Smooth muscle cell of the brain vasculature (primary cell): ENCODE measurements at regions not wholly inside any gene's neighbourhood (a gene's known extent, or its start where the extent isn't known, plus 50 kb on each side); places are given as distances from the start of the nearest gene placed in this dataset.

Experiments
- DNase-seq: peaks from one replicate; pipeline ENCODE4 v3.0.0-alpha.2; 2012; ENCODE audit warnings: low read depth, low spot score

GRCh38 chr2:217527590-217528202 is 475.1 kb downstream of the TNS1 start:
- DNase-seq = no peak

DNA sequence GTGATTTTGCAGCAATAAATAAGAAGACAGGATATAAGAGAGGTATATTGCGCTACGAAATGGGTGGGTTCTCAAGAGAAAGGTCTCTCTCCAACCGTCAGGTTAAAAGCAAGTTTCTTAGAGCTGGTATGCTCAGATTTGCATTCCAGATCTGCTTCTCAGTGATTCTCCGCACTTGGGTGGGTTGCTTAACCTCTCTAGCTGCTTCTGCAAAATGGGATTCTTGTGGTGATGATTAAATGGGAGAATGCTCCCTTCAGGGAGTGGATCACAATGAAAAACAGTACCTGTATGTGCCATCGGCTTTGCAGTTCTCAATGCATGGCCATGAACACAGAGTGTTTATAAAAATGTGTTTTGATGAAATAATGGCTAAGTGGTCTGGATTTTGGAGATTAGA is 477.7 kb downstream of the TNS1 start:
- DNase-seq = no peak

DNA sequence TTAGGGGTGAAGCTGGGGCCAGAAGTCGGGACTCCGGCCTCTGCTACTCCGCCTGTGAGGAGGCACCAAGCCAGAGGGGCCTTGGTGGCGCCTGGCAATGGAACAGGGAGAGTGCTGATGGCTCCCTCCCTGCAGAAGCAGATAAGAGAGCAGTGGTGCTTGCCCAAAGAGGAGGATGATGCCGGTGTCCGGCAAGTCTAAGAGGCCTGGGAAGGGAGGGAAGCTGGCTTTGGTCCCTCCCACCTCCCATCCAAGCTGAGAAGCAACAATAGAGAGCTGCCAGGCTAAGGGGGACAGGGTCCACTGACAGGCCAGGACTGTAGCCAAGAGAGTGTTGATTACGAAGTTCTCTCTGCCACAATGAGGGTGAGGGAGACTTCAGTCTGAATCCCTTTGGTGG is 479.5 kb downstream of the TNS1 start:
- no peak for DNase-seq

GRCh38 chr2:217521820-217522219 is 481.0 kb downstream of the TNS1 start:
- no peak for DNase-seq

GRCh38 chr2:217520356-217521010 is 482.3 kb downstream of the TNS1 start:
- no peak for DNase-seq

DNA sequence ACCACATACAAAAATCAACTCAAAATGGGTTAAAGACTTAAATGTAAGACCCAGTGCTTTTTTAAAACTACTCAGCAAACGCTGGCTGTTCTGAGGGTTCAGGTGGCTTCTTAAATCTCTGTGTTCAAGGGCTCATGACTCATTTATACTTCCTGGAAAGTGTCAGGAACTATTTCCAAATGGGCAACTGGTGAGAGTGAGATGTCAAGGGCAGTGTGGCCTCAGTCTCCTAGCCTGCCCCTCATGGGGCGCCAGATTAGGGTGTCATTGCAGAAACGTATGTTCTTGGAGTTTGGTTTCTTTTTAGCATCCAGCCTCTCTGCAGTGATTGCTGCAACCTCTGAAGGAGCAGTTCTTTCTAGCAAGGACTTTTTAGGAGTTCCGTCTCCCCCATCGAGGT is 485.4 kb downstream of the TNS1 start:
- DNase-seq = no peak

DNA sequence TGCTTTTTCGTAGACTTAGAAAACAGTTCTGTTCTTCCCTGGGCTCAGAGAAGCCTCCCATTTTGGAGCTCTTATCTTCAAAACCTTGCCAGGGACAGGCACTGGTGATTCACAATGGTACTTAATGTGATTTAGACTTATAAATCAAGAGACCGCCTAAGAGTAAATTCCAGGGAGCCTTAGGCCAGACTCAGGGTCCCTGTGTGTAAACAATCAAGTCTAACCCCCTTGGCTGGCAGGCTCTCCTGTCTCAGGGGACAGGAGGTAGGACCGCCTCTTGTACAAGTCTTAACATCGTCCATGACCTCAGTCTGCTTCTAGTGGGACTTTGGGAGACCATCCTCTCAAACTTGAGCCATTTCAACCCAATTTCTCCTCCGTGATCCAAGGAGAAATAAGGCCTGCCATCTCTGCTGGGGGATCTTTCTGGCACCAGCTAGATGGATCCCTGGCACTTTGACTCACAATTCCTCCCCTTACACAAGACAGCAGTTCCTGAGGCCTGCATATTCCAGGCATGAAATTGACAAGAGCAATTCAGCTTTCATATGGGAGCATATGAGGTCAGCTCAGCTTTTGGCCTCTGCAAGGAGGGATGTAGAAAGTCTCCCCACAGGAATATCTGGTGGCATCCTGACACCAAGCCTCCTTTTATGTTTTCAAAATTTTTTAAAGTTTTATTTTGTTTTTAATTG is 487.0 kb downstream of the TNS1 start:
- DNase-seq = no peak

- no peak for DNase-seq
These were observed 489.5 kb downstream of the TNS1 start for GRCh38 chr2:217513258-217513657.

- no peak for DNase-seq
These were observed 490.1 kb downstream of the TNS1 start for GRCh38 chr2:217512728-217513127.

- DNase-seq = no peak
These were observed 490.5 kb downstream of the TNS1 start for GRCh38 chr2:217512259-217512658.

DNA sequence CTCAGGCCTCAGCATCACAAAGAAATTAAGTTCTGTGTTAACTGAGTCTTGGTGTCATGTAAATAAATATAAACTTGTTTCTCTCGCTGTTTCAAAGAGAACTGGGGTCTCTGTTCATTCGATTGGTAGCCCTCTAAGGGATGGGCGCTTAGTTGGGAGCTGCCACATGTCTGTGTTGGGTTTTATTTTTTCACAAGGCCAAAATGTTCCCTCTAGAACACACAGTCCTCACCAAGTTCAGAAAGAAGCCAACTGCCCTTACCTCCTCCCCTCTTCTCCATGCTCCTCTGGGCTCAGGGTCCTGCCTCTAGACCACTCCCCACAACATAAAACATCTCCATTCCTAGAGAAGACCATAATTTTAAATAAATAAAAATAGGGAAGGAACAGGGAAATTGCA is 490.9 kb downstream of the TNS1 start:
- no peak for DNase-seq

DNA sequence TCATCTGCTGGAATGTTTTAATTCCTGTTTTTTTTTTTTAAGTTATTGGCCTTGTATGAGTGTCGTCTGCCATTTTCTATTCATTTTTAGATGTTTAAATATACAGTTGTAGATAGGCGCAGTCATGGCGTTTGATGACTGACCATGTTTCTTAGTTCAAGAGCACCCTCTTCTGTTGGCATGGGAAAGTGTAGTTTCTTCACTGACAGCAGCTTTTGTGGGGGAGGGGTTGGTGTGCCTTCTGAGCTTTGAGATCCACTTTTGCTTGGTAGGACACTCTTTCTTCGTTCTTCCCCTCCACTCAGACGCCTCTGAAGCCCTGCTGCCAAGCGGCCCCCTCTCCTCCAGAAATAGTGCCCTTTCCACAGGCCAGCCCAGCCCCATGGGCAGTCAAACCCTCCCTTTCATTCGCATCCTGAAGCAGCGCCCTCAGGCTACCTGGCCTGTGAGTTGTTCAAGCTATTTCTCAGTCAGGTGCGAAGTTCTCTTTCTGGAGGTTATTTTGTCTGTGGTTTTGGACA is 492.0 kb downstream of the TNS1 start:
- DNase-seq = peak; percentile 73

- no peak for DNase-seq
These were observed 497.5 kb downstream of the TNS1 start for GRCh38 chr2:217505303-217505702.

GRCh38 chr2:217501887-217502286 is 500.9 kb downstream of the TNS1 start:
- no peak for DNase-seq

GRCh38 chr2:217497843-217498377 is 504.9 kb downstream of the TNS1 start:
- DNase-seq = no peak

- DNase-seq = no peak
These were observed 508.2 kb downstream of the TNS1 start for GRCh38 chr2:217494557-217494956.

- no peak for DNase-seq
These were observed 511.5 kb downstream of the TNS1 start for GRCh38 chr2:217491271-217491670.

GRCh38 chr2:217489145-217489960 is 513.4 kb downstream of the TNS1 start:
- no peak for DNase-seq

DNA sequence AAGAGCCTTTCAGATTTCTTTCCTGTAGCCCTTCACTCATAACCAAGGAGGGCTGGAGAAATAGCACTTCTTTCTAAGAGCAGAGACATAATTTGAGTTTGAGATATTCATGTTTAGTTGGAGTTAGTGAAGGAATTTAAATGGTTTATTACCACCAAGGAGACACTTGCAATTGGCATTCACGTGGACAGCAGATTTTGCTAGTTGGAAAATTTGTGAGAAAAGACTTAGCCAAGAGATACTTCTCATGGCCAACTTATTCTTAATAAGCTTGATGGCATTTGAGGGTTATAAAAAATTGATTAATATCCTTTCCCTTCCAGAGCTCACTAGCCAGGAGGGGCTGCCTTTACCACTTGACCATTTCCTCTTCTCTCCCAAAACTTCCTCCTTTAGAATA is 518.7 kb downstream of the TNS1 start:
- no peak for DNase-seq

DNA sequence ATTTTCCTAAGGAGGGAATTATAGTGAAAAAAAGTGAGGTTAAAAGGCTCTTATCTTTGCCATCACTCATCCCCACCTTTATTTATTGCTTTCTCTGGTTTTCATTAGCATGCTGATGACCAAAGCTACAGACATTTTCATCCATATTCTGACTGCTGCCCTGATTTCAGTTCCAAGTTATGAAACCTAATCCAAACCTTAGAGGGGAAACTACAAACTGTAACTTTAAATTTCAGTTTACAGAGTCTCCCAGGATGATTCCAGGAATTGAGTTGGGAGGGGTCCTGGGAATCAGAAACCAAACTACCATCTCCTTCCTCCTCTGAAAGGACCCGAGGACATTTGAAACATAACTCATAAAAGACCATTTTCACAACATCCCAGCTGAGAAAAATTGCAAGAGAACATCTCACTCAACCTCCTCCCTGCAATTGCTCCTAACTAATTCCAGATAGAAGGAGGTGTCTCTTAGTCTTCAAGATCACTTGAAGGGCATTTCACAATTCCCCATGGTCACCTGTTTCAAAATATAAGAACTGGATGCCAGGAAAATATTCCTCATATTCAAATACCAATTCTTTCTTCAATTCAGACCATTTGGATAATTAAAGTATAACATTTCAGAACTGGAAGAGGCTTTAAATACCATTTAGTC is 520.6 kb downstream of the TNS1 start:
- no peak for DNase-seq

- no peak for DNase-seq
These were observed 521.2 kb downstream of the TNS1 start for GRCh38 chr2:217481577-217481976.
